Retinal pigment epithelial cell (primary cell): ENCODE measurements at regions not wholly inside any gene's neighbourhood (a gene's known extent, or its start where the extent isn't known, plus 50 kb on each side); places are given as distances from the start of the nearest gene placed in this dataset.

Experiments
- DNase-seq: peaks from one replicate; pipeline ENCODE4 v3.0.0-alpha.2; 2010; ENCODE audit warnings: low read depth
- H3K4me3 ChIP-seq: 2 replicates; pipeline ENCODE4 v1.5.1; 2011; ENCODE audit warnings: mild to moderate bottlenecking, low read length, control low read depth, moderate library complexity
- CTCF ChIP-seq: conservative IDR thresholded peaks from 2 replicates; pipeline ENCODE4 v1.5.1; 2011; ENCODE audit warnings: low read depth, low read length, control low read depth, inconsistent platforms

GRCh38 chr4:14562901-14563300 lies 439.4 kb upstream of the CPEB2 start:
- no peak for TF ChIP-seq CTCF
- no peak overlapping the region for H3K4me3 ChIP-seq
- DNase-seq: no peak

- TF ChIP-seq CTCF: no peak
- no peak overlapping the region for H3K4me3 ChIP-seq
- DNase-seq: no peak
These were observed 438.0 kb upstream of the CPEB2 start for GRCh38 chr4:14564281-14564680.

- no peak for DNase-seq
- TF ChIP-seq CTCF: no peak
- no peak overlapping the region for H3K4me3 ChIP-seq
These were observed 435.8 kb upstream of the CPEB2 start for GRCh38 chr4:14566518-14566917.

GRCh38 chr4:14568351-14568750 lies 433.9 kb upstream of the CPEB2 start:
- DNase-seq: peak; percentile 25
- no peak for TF ChIP-seq CTCF
- no peak overlapping the region for H3K4me3 ChIP-seq

DNA sequence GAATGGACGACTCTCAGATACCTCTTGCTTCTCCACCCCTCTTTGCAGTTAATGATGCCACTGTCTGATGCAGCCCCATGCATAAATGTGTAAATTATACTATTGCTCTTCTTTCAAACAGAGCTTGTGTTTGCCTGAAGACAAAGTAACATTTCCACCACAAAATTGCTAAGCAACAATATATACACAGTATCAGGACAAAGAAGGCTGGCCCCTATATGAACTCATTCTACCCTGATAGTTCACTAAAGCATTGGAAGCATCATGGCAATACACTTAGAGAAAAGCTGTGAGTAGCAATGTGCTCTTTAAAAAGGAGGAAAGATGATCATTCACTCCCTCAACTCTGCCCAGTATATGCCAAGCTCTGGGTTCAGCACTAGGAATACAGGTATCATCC lies 427.0 kb upstream of the CPEB2 start:
- TF ChIP-seq CTCF: no peak
- no peak for DNase-seq
- no peak overlapping the region for H3K4me3 ChIP-seq

DNA sequence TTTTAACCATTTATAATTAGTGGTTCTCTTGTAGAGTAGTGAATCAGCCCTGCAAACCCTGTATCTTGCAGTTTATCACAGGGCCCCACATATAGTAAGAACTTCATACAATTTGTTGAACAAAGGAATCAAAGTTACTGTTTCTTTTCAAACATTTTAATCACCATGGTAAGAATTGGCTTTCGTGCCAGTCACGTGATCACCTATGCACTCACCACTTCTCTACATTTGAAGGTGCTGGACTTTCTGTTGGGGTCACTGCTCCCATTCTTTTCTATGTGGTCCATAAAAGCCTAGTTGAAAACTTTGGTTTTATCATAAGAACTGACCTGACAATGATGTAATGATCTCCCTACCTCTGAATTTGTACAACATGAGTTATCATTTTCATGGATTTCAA lies 426.4 kb upstream of the CPEB2 start:
- no peak overlapping the region for H3K4me3 ChIP-seq
- TF ChIP-seq CTCF: no peak
- DNase-seq: no peak

DNA sequence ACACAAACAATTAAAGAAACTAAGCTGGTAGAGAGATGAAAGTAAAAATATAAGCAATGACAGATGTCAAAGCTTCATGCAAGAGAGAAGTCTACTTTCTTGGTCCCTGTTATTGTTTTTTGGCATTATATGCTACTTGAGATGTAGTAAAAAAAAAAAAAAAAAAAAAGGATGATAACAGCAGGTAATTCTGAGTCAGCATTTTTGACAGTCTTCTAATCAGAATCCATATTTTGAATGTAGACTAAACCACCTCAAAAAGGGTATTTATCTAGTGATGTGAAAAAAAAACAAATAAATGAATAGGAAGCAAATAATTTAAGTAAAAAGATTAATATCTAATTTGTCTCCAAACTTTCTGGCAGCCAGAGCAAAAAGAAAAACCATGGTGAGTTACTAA lies 422.2 kb upstream of the CPEB2 start:
- H3K4me3 ChIP-seq: no peak overlapping the region
- no peak for DNase-seq

More for the DNA sequence above, 422.2 kb upstream of the CPEB2 start:
- no peak for TF ChIP-seq CTCF
